CD14-positive monocyte (primary cell): ENCODE measurements at regions not wholly inside any gene's neighbourhood (a gene's known extent, or its start where the extent isn't known, plus 50 kb on each side); places are given as distances from the start of the nearest gene placed in this dataset.
A peak's percentile ranks its signal among the peaks of the same experiment; 100 is the strongest.

Experiments used
- DNase-seq, 3 donors: peaks; one replicate each; pipeline ENCODE4 v3.0.0-alpha.2; 2011 to 2022
- H2AFZ ChIP-seq: 2 replicates; pipeline ENCODE4 v1.6.0; 2012; ENCODE audit warnings: mild to moderate bottlenecking, low read depth, low read length, inconsistent platforms; ENCODE audit not compliant: insufficient read depth, poor library complexity, severe bottlenecking
- H3K27ac ChIP-seq, 2 donors: 1 replicate in 1 of 2; 2 replicates in 1 of 2; pipeline ENCODE4 v1.5.1; 2012 to 2013; ENCODE audit warnings: low read length in 2 of 2, control low read depth in 1 of 2, inconsistent platforms in 1 of 2, low read depth in 1 of 2, mild to moderate bottlenecking in 1 of 2
- H3K27me3 ChIP-seq, 2 donors: one replicate each; pipeline versions ENCODE4 v1.6.0 to v1.6.1; 2011 to 2013; ENCODE audit warnings: low read length in 2 of 2; ENCODE audit not compliant: control insufficient read depth in 2 of 2, insufficient read depth in 2 of 2
- H3K36me3 ChIP-seq, 2 donors: replicated peaks in 1 of 2; 1 replicate in 1 of 2; 2 replicates in 1 of 2; pipeline versions ENCODE4 v1.5.1 to v1.6.1; 2012 to 2013; ENCODE audit warnings: low read length in 2 of 2, control low read depth in 1 of 2, inconsistent platforms in 1 of 2, mild to moderate bottlenecking in 1 of 2; ENCODE audit not compliant: insufficient read depth in 2 of 2, control insufficient read depth in 1 of 2
- H3K4me1 ChIP-seq, 2 donors: 1 replicate in 1 of 2; 2 replicates in 1 of 2; pipeline versions ENCODE4 v1.5.1 to v1.6.1; 2012 to 2013; ENCODE audit warnings: low read length in 2 of 2, control low read depth in 1 of 2, inconsistent platforms in 1 of 2, mild to moderate bottlenecking in 1 of 2, moderate library complexity in 1 of 2; ENCODE audit not compliant: insufficient read depth in 2 of 2, control insufficient read depth in 1 of 2
- H3K4me2 ChIP-seq: replicated peaks from 2 replicates; pipeline ENCODE3; 2012; ENCODE audit warnings: low read length, moderate library complexity, mild to moderate bottlenecking; ENCODE audit not compliant: poor library complexity, severe bottlenecking; ENCODE audit errors: extremely low read depth
- H3K4me3 ChIP-seq, 3 experiments: fragments of 200-600 bp in 1 of 3; sonication (generic) in 1 of 3; replicated peaks in 1 of 3; 1 replicate in 2 of 3; 2 replicates in 1 of 3; pipeline ENCODE4 v1.5.1; 2011 to 2013; ENCODE audit warnings: low read length in 3 of 3, mild to moderate bottlenecking in 3 of 3, control low read depth in 2 of 3, low read depth in 2 of 3, inconsistent platforms in 1 of 3, moderate library complexity in 1 of 3
- H3K79me2 ChIP-seq: 2 replicates; pipeline ENCODE4 v1.6.0; 2012; ENCODE audit warnings: mild to moderate bottlenecking, control low read depth, inconsistent platforms, low read length, moderate library complexity; ENCODE audit not compliant: insufficient read depth
- H3K9ac ChIP-seq: 2 replicates; pipeline ENCODE4 v1.6.0; 2017; ENCODE audit warnings: low read length, mild to moderate bottlenecking; ENCODE audit not compliant: insufficient read depth, poor library complexity, severe bottlenecking
- H3K9me3 ChIP-seq, 2 donors: replicated peaks in 1 of 2; 1 replicate in 1 of 2; 2 replicates in 1 of 2; pipeline versions ENCODE4 v1.5.1 to v1.6.1; 2012 to 2013; ENCODE audit warnings: low read length in 2 of 2, control low read depth in 1 of 2; ENCODE audit not compliant: control insufficient read depth in 1 of 2, insufficient read depth in 1 of 2
- H4K20me1 ChIP-seq: 2 replicates; pipeline ENCODE4 v1.6.0; 2012; ENCODE audit warnings: mild to moderate bottlenecking, low read length, control low read depth, moderate library complexity; ENCODE audit not compliant: insufficient read depth
- H3K27ac Mint-ChIP-seq, 7 donors: one replicate each; pipeline ENCODE4 v1.8.0; 2020; ENCODE audit warnings: mild to moderate bottlenecking in 7 of 7, mixed read lengths in 7 of 7, moderate library complexity in 6 of 7, inconsistent platforms in 2 of 7
- H3K27me3 Mint-ChIP-seq, 3 donors: one replicate each; pipeline ENCODE4 v1.8.0; 2021 to 2022; ENCODE audit warnings: low read depth in 3 of 3, mild to moderate bottlenecking in 3 of 3, mixed read lengths in 3 of 3, moderate library complexity in 3 of 3, inconsistent platforms in 1 of 3
- H3K36me3 Mint-ChIP-seq, 2 donors: one replicate each; pipeline ENCODE4 v1.8.0; 2020; ENCODE audit warnings: mixed read lengths in 2 of 2, inconsistent platforms in 1 of 2, mild to moderate bottlenecking in 1 of 2
- H3K4me1 Mint-ChIP-seq: one replicate; pipeline ENCODE4 v1.8.0; 2020; ENCODE audit warnings: mild to moderate bottlenecking, mixed read lengths
- H3K4me3 Mint-ChIP-seq, 2 donors: one replicate each; pipeline ENCODE4 v1.8.0; 2020; ENCODE audit warnings: mild to moderate bottlenecking in 2 of 2, mixed read lengths in 2 of 2, moderate library complexity in 1 of 2
- H3K9me3 Mint-ChIP-seq, 7 donors: one replicate each; pipeline ENCODE4 v1.8.0; 2020 to 2022; ENCODE audit warnings: mixed read lengths in 7 of 7, mild to moderate bottlenecking in 6 of 7, moderate library complexity in 6 of 7, inconsistent platforms in 2 of 7
- WGBS: methylation state at CpG from one replicate; pipeline ENCODE4 v1.1.5; 2013; ENCODE audit warnings: missing lambda C conversion rate; ENCODE audit not compliant: insufficient coverage; 5-methylcytosine and 5-hydroxymethylcytosine counted together
- intact Hi-C, 2 donors: fragments of 100-400 bp; cut with micrococcal nuclease; formaldehyde crosslinking; loops; one replicate each; pipeline versions ENCODE4 v1.15.0 to v1.15.1; 2023
- TF ChIP-seq, protein P1 (sequence below): fragments of 200-600 bp; IDR thresholded peaks from one replicate; pipeline ENCODE4 v1.8.0; 2022; ENCODE audit warnings: antibody characterized with exemption, mild to moderate bottlenecking

- Histone ChIP-seq H3K9ac (no peak overlapping the region), H3K79me2 (no peaks in the 10 kb centered on the region), H3K27ac (no peak overlapping the region), H3K36me3 (no peaks in the 10 kb centered on the region), H3K9me3 (no peaks in the 10 kb centered on the region), H2AFZ (no peak overlapping the region), H3K4me3 (no peak overlapping the region), H3K27me3 (no peaks in the 10 kb centered on the region), H3K4me2 (no peak overlapping the region), H4K20me1 (no peaks in the 10 kb centered on the region), H3K4me1 (no peaks in the 10 kb centered on the region)
- intact Hi-C loops: no loop called here
- H3K27me3 Mint-ChIP-seq: peaks cover 0 to 4% (median 0%) of the 10 kb centered on the region in 3 donors
- TF ChIP-seq, protein P1, sequence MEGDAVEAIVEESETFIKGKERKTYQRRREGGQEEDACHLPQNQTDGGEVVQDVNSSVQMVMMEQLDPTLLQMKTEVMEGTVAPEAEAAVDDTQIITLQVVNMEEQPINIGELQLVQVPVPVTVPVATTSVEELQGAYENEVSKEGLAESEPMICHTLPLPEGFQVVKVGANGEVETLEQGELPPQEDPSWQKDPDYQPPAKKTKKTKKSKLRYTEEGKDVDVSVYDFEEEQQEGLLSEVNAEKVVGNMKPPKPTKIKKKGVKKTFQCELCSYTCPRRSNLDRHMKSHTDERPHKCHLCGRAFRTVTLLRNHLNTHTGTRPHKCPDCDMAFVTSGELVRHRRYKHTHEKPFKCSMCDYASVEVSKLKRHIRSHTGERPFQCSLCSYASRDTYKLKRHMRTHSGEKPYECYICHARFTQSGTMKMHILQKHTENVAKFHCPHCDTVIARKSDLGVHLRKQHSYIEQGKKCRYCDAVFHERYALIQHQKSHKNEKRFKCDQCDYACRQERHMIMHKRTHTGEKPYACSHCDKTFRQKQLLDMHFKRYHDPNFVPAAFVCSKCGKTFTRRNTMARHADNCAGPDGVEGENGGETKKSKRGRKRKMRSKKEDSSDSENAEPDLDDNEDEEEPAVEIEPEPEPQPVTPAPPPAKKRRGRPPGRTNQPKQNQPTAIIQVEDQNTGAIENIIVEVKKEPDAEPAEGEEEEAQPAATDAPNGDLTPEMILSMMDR: no peak
- no peaks in the 10 kb centered on the region for H3K36me3 Mint-ChIP-seq
- H3K4me1 Mint-ChIP-seq: no peaks in the 10 kb centered on the region
- H3K27ac Mint-ChIP-seq: peak overlapping the region in 1 of 7 donors; percentile 50
- DNase-seq: no peak
- 73% methylated on average over 2 of the region's 2 CpGs for WGBS
- peaks cover 0 to 2% (median 0%) of the 10 kb centered on the region in 7 donors for H3K9me3 Mint-ChIP-seq
- no peak overlapping the region for H3K4me3 Mint-ChIP-seq
These were observed 534.8 kb downstream of the BMP2 start for GRCh38 chr20:7302250-7302649.

GRCh38 chr20:7305976-7306375 lies 538.5 kb downstream of the BMP2 start:
- 71% methylated on average over 2 of the region's 4 CpGs for WGBS
- Mint-ChIP-seq H3K27me3 (peaks cover 0 to 2% (median 0%) of the 10 kb centered on the region in 3 donors), H3K4me1 (no peaks in the 10 kb centered on the region), H3K9me3 (peaks cover 0 to 2% (median 0%) of the 10 kb centered on the region in 7 donors), H3K4me3 (no peak overlapping the region), H3K27ac (no peak overlapping the region), H3K36me3 (no peaks in the 10 kb centered on the region)
- Histone ChIP-seq H3K27me3 (no peaks in the 10 kb centered on the region), H3K4me3 (no peak overlapping the region), H3K27ac (no peak overlapping the region), H3K4me2 (no peak overlapping the region), H3K79me2 (no peaks in the 10 kb centered on the region), H3K9ac (no peak overlapping the region), H4K20me1 (no peaks in the 10 kb centered on the region), H2AFZ (no peak overlapping the region), H3K9me3 (no peaks in the 10 kb centered on the region), H3K36me3 (no peaks in the 10 kb centered on the region), H3K4me1 (no peaks in the 10 kb centered on the region)
- no peak for DNase-seq
- TF ChIP-seq, protein P1: no peak
- intact Hi-C loops: no loop called here
